BLaER1 treated with 17β-estradiol and CSF1 and Interleukin-3, amounts not matched to agents 10 nM and 100 nM (cell line): ENCODE measurements at regions not wholly inside any gene's neighbourhood (a gene's known extent, or its start where the extent isn't known, plus 50 kb on each side); places are given as distances from the start of the nearest gene placed in this dataset.
A peak's percentile ranks its signal among the peaks of the same experiment; 100 is the strongest.

Experiments
- H3K27ac ChIP-seq, 11 experiments: shearing (Covaris generic); formaldehyde crosslinking; 2 replicates each; pipeline ENCODE4 v1.8.1; 2022
- H3K27me3 ChIP-seq, 11 experiments: shearing (Covaris generic); formaldehyde crosslinking; 2 replicates each; pipeline ENCODE4 v1.8.1; 2022
- H3K36me3 ChIP-seq, 11 experiments: shearing (Covaris generic); formaldehyde crosslinking; 2 replicates each; pipeline ENCODE4 v1.8.1; 2022
- H3K4me1 ChIP-seq, 10 experiments: shearing (Covaris generic); formaldehyde crosslinking; 2 replicates each; pipeline ENCODE4 v1.8.1; 2022
- H3K4me2 ChIP-seq, 11 experiments: shearing (Covaris generic); formaldehyde crosslinking; 2 replicates each; pipeline ENCODE4 v1.8.1; 2022
- H3K4me3 ChIP-seq, 10 experiments: shearing (Covaris generic); formaldehyde crosslinking; 2 replicates each; pipeline ENCODE4 v1.8.1; 2022
- H3K9ac ChIP-seq, 11 experiments: shearing (Covaris generic); formaldehyde crosslinking; 2 replicates each; pipeline ENCODE4 v1.8.1; 2022
- H3K9me3 ChIP-seq, 11 experiments: shearing (Covaris generic); formaldehyde crosslinking; replicated peaks in 1 of 11; 2 replicates each; pipeline ENCODE4 v1.8.1; 2022
- H4K20me1 ChIP-seq, 11 experiments: shearing (Covaris generic); formaldehyde crosslinking; 2 replicates each; pipeline ENCODE4 v1.8.1; 2022
- Cebpa-rat ChIP-seq, 11 experiments: shearing (Covaris generic); IDR thresholded peaks; 2 replicates each; pipeline ENCODE4 v1.8.1; 2022

DNA sequence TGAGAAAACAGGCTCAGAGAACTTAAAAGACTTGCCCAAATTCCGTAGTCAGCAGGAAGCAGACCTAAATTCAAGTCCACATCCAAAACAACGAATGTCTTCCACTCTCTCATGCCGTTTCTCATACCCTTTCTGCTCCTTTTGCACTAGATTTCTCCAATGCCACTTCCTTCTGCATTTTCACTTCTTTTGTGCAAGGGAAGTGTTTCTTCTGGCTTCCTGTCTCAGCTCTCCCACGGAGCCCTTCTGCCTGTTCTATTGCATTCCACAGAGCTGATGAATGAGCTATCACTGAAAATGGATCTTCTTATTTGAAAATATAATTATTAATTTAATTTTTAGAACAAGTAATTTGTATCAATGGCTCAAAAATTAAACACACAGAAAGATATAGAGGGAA, 56.1 kb upstream of the STK24 start:
- Histone ChIP-seq H3K9ac (no peak overlapping the region), H3K9me3 (no peaks in the 10 kb centered on the region; a peak in 2 of 22 replicates)

DNA sequence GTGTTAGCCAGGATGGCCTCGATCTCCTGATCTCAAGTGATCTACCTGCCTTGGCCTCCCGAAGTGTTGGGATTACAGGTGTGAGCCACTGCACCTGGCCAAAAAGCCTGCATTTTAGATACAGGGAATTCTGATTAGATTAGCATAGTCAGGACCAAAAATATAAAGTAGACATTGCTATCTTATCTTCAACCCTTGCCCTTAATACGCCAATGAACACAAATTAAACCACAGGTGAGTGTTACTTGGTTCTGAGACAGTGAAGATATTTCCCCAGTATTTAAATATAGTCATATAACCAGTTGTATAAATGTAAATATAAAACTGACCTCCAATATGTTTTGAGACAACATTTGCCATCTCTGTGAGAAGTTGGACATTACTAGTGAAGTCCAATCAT, 52.1 kb upstream of the STK24 start:
- Histone ChIP-seq H3K9me3 (no peaks in the 10 kb centered on the region; a peak in 2 of 22 replicates), H3K36me3 (no peaks in the 10 kb centered on the region), H3K4me2 (no peak overlapping the region), H3K4me3 (no peak overlapping the region), H3K4me1 (peaks cover under 1 to 22% (median 12%) of the 10 kb centered on the region in 10 experiments; a peak in 19 of 20 replicates), H4K20me1 (peaks cover 0 to 17% (median under 1%) of the 10 kb centered on the region in 11 experiments; a peak in 8 of 22 replicates), H3K27me3 (peaks cover 30 to 70% (median 36%) of the 10 kb centered on the region in 11 experiments), H3K9ac (no peak overlapping the region), H3K27ac (no peak overlapping the region)
- no peak for TF ChIP-seq Cebpa-rat (IDR thresholded peaks at IDR 0.05)

More for the DNA sequence above, 56.1 kb upstream of the STK24 start:
- peaks cover 0 to 32% (median 3%) of the 10 kb centered on the region in 11 experiments; a peak in 8 of 22 replicates for H3K27me3 ChIP-seq
- no peak overlapping the region for H3K4me3 ChIP-seq
- H3K4me1 ChIP-seq: peaks cover 0 to 20% (median 10%) of the 10 kb centered on the region in 10 experiments; a peak in 12 of 20 replicates
- no peak for TF ChIP-seq Cebpa-rat (IDR thresholded peaks at IDR 0.05)
- no peaks in the 10 kb centered on the region; a peak in 2 of 22 replicates for H4K20me1 ChIP-seq
- H3K36me3 ChIP-seq: no peaks in the 10 kb centered on the region
- H3K27ac ChIP-seq: no peak overlapping the region
- H3K4me2 ChIP-seq: peak overlapping the region in 10 of 11 experiments; percentile 2 to 70 (median 46); a peak in 18 of 22 replicates
